ENCODE measurements at regions not wholly inside any gene's neighbourhood (a gene's known extent, or its start where the extent isn't known, plus 50 kb on each side); places are given as distances from the start of the nearest gene placed in this dataset.

- DNase-seq (ENCODE audit: low read depth): no peak
Measured at GRCh38 chrX:10079231-10079630, 77.5 kb upstream of the CLCN4 start.

GRCh38 chrX:10083809-10084208 is 73.0 kb upstream of the CLCN4 start:
- no peak for DNase-seq (ENCODE audit: low read depth)

DNA sequence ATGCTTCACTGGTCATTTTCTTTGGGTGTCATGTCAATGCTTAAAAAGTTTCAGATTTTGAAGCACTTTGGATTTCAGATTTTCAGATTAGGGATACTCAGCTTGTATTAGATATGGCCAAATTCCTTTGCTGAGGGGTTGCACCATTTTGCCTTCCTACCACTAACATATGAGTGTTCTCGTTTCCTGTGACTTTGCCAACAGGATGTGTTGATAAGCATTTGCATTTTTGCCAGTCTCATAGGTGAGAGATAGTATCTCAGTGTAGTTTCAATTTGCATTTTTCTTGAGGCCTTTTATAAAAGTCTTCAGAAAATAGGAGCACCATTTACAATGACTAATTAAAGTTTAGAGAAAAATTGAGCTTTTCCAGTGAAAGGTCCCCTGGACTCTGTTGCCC is 71.6 kb upstream of the CLCN4 start:
- no peak for DNase-seq (ENCODE audit: low read depth)

DNA sequence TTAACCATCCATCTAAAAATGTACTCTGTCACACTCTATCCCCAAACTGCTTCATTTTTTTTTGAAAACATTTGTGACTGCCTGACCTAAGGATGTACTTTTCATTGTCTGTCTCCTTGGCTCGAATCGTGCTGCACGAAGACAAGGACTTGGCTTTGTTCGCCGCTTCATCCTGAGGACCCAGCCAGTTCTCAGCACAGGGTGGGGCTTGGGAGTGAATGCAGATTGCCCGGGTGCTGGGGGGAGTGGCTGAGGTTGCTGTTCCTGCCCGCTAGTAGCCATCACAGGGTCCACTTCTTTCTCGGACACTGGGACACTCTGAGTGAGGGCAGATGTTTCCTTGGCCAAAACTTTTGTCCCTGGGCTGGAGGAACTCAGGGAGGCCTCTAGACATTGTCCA is 70.1 kb upstream of the CLCN4 start:
- DNase-seq (ENCODE audit: low read depth): no peak

DNA sequence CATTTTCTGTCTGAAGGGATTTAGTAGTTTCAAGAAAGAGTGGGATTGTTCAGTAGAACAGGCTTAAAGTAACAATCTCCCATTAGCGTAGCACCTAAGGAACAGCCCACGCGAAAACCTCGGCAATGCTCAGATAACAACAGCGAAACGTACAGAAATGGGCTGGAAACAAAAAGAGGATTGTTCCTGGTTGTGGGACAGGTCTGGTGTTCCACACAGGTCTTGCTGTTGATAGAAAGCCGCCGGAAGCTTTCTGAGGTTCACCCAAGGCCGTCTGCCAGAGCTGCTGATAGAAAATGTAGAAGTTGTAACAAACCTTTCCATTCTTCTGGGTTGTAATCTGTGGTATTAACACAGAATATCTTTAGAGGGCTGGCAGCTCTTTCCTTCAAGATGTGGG is 69.4 kb upstream of the CLCN4 start:
- no peak for DNase-seq (ENCODE audit: low read depth)

GRCh38 chrX:10089378-10089795 is 67.4 kb upstream of the CLCN4 start:
- no peak for DNase-seq (ENCODE audit: low read depth)

GRCh38 chrX:10090319-10090718 is 66.5 kb upstream of the CLCN4 start:
- DNase-seq (ENCODE audit: low read depth): no peak

GRCh38 chrX:10095246-10095645 is 61.5 kb upstream of the CLCN4 start:
- no peak for DNase-seq (ENCODE audit: low read depth)

DNA sequence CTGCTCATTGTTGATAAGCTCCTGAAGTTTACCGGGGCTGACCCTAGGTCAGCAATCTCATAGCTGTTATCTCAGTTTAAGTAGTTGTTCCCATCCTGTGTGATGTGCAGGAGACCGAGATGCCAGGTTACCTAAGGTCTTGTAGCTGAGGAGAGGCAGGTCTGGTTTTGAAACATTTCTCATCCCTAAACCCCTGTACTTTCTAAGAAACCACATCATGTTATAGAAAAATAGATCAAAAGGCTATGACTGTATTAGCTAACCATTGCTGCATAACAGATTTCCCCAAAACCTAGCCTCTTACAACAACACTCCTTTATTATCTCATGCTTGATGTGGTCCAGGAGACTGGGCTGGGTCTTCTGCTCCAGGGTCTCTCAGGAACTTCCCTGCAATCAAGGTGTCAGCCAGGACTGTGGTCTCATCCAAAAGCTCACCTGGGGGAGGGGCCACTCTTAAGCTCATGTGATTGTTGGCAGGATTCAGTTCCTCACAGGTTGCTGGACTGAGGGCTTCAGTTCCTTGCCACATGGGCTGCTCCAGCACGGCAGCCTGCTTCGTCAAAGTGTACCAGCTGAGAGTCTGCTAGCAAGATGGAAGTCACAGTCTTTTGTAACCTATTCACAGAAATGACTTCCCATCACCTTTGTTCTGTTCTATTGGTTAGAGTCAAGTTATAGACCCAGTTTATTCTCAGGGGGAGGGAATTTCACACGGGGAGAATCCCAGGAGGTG is 60.9 kb upstream of the CLCN4 start:
- DNase-seq (ENCODE audit: low read depth): no peak

DNA sequence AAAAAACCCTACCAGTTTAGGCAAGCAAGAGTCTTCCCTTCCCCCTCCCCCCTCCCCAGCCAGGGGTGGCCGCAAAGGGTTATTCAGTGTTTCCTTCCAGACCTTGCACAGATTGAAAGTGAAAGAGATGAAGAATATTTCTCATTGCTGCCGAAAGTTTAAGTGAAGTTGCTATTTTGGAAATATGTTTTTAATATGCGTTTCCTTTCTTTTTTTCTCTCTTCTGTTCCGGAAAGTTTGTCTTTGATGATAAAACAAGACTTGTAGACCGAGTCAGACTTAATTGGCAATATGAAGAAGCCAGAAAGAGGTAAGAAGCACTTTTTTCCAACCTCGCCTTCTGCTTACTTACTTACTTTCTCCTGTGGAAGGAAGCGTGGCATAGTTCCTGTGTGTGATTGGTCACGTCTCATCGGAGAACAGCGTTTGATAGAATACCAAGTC is 58.5 kb upstream of the CLCN4 start:
- no peak for DNase-seq (ENCODE audit: low read depth)

GRCh38 chrX:10099411-10099810 is 57.4 kb upstream of the CLCN4 start:
- DNase-seq (ENCODE audit: low read depth): no peak

- no peak for DNase-seq (ENCODE audit: low read depth)
Measured at GRCh38 chrX:10101269-10101668, 55.5 kb upstream of the CLCN4 start.

- DNase-seq (ENCODE audit: low read depth): no peak
Measured at GRCh38 chrX:10102046-10102704, 54.6 kb upstream of the CLCN4 start.

DNA sequence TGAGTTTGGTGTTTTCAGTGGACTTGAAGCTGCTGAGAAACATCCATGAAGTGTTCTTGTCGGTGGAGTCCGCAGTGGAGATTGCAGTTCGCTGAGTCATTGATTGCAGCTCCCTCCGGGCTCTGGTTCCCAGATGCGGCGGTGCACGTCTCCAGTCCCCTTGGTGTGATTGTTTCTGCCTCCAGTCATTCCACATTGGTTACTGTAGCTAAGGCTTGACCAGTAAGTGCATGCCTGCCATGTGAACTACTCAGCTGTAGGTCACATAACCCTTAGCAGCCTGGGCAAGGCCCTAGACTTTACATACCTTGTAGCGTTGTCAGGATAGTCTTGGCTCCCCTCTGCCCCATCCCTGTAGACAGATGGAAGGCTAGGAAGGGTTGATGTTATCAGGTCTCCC is 53.8 kb upstream of the CLCN4 start:
- DNase-seq (ENCODE audit: low read depth): no peak

DNA sequence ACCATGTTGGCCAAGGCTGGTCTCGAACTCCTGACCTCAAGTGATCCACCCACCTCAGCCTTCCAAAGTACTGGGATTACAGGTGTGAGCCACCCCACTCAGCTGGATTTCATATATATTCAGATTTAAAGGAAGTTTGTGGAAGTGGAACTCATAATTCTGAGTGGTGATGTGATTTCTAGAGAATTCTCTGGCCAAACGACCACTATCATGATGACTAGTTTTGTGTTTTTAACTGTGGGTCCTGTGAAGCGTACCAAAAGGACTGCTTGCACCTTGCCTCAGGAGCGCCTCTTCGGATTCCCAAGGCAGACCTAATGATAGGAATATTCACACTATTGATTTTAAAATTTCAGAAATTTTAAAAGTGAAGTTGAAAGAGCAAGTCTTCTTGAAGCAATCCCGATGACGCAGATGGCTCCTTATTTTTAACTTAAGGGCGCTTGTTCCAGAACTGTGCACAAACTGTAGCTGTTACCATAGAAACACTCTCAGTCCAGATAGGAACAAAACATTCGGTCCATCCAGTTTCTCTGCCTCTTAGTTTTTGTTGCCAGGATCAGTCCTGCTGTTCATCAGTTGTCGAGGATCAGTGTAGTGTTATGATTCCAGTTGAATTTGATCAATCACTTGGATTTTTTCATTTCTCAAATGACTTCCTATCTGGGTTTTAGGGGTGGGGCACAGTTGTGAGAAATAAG is 51.7 kb upstream of the CLCN4 start:
- DNase-seq (ENCODE audit: low read depth): no peak

GRCh38 chrX:10106806-10107205 is 50.0 kb upstream of the CLCN4 start:
- DNase-seq (ENCODE audit: low read depth): no peak

Measured in forelimb muscle (tissue), 1 donor.